Lower leg skin (tissue), 4 donors: ENCODE measurements at regions not wholly inside any gene's neighbourhood (a gene's known extent, or its start where the extent isn't known, plus 50 kb on each side); places are given as distances from the start of the nearest gene placed in this dataset.

Source experiments
- DNase-seq, 2 donors: peaks; one replicate each; pipeline ENCODE4 v3.0.0-alpha.2; 2019; ENCODE audit warnings: low spot score in 2 of 2
- H3K4me3 ChIP-seq: fragments of 200-600 bp; sonication (generic); 2 replicates; pipeline ENCODE4 v1.5.1; 2017; ENCODE audit warnings: mild to moderate bottlenecking, low read depth; ENCODE audit not compliant: poor library complexity, severe bottlenecking
- POLR2A ChIP-seq, 2 donors: fragments of 450-650 bp; IDR thresholded peaks; one replicate each; pipeline ENCODE4 v1.6.1; 2016 to 2017; ENCODE audit warnings: antibody characterized with exemption in 2 of 2, mild to moderate bottlenecking in 1 of 2, moderate library complexity in 1 of 2
- WGBS, 2 donors: methylation state at CpG; one replicate each; pipeline ENCODE4 v1.1.5; 2018; 5-methylcytosine and 5-hydroxymethylcytosine counted together
- intact Hi-C: fragments of 100-400 bp; cut with DNase I; formaldehyde crosslinking; loops from one replicate; pipeline ENCODE4 v1.15.0; 2023; ENCODE audit warnings: low total_unique reads
- TF ChIP-seq, protein P1 (sequence below), 3 donors: fragments of 450-650 bp; IDR thresholded peaks; one replicate each; pipeline ENCODE4 v1.5.1; 2016; ENCODE audit warnings: antibody characterized with exemption in 3 of 3, mild to moderate bottlenecking in 3 of 3, moderate library complexity in 2 of 3

GRCh38 chr10:56585447-56586171, 224.6 kb upstream of the ZWINT start:
- 83 to 86% methylated on average over 4 of the region's 4 CpGs for WGBS, 2 donors
- H3K4me3 ChIP-seq = no peak overlapping the region
- DNase-seq = no peak
- no peak for TF ChIP-seq POLR2A (IDR thresholded peaks at IDR 0.05)
- TF ChIP-seq, protein P1, sequence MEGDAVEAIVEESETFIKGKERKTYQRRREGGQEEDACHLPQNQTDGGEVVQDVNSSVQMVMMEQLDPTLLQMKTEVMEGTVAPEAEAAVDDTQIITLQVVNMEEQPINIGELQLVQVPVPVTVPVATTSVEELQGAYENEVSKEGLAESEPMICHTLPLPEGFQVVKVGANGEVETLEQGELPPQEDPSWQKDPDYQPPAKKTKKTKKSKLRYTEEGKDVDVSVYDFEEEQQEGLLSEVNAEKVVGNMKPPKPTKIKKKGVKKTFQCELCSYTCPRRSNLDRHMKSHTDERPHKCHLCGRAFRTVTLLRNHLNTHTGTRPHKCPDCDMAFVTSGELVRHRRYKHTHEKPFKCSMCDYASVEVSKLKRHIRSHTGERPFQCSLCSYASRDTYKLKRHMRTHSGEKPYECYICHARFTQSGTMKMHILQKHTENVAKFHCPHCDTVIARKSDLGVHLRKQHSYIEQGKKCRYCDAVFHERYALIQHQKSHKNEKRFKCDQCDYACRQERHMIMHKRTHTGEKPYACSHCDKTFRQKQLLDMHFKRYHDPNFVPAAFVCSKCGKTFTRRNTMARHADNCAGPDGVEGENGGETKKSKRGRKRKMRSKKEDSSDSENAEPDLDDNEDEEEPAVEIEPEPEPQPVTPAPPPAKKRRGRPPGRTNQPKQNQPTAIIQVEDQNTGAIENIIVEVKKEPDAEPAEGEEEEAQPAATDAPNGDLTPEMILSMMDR (IDR thresholded peaks at IDR 0.05) = no peak
- intact Hi-C loops = no loop called here

- WGBS, 2 donors = 45 to 46% methylated on average over 1 of the region's 1 CpG
- no peak overlapping the region for H3K4me3 ChIP-seq
- TF ChIP-seq POLR2A (IDR thresholded peaks at IDR 0.05) = no peak
- TF ChIP-seq, protein P1 (IDR thresholded peaks at IDR 0.05) = no peak
- intact Hi-C loops = no loop called here
- DNase-seq = no peak
Observed at GRCh38 chr10:56583316-56583715, 222.3 kb upstream of the ZWINT start.

GRCh38 chr10:56567580-56567979, 206.5 kb upstream of the ZWINT start:
- 80 to 86% methylated on average over 1 of the region's 1 CpG for WGBS, 2 donors
- H3K4me3 ChIP-seq = no peak overlapping the region
- intact Hi-C loops = no loop called here
- no peak for DNase-seq
- TF ChIP-seq, protein P1 (IDR thresholded peaks at IDR 0.05) = no peak
- no peak for TF ChIP-seq POLR2A (IDR thresholded peaks at IDR 0.05)

DNA sequence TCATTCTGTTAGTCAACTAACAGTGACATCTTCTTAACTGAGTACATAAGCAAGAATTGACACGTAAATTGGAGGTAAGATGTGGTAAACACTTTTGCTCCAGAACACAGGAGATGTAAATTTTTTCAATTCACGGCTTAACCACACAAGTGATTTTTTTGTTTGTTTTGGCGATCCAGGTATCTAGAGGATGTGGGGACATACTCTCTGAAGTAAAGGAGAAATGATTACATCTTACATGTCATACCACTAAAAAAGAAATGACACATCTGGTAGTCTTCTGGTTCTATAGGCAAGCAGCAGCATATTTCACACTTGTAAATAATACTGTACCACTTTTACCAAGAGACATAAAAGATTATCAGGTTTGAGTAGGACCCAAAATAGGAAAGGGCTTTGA, 200.3 kb upstream of the ZWINT start:
- DNase-seq = no peak
- no peak for TF ChIP-seq POLR2A (IDR thresholded peaks at IDR 0.05)
- TF ChIP-seq, protein P1 (IDR thresholded peaks at IDR 0.05) = no peak
- no peak overlapping the region for H3K4me3 ChIP-seq
- WGBS, 2 donors = 74 to 77% methylated on average over 3 of the region's 3 CpGs
- intact Hi-C loops = no loop called here

GRCh38 chr10:56551037-56551436, 190.0 kb upstream of the ZWINT start:
- no peak for TF ChIP-seq POLR2A (IDR thresholded peaks at IDR 0.05)
- TF ChIP-seq, protein P1 (IDR thresholded peaks at IDR 0.05) = no peak
- DNase-seq = no peak
- no peak overlapping the region for H3K4me3 ChIP-seq
- 72 to 74% methylated on average over 9 of the region's 9 CpGs for WGBS, 2 donors
- intact Hi-C loops = no loop called here

DNA sequence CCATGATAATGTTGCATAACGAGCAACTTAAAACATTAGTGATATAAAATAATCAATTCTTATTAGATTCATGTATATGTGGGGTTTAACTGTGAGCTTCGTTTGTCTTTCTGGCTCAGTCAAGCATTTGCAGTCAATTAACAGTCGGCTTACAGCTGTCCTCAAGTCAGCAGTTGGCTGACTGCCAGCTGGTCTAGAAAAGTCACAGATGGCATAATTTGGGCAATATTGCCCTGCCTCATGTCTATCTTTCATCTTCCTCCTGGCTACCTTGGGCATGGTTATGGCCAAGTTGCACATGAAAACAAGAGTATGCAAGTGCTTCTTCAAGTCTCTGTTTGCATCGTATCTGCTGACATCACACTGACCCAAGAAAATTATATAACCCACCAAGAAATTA, 186.1 kb upstream of the ZWINT start:
- TF ChIP-seq, protein P1 (IDR thresholded peaks at IDR 0.05) = no peak
- TF ChIP-seq POLR2A (IDR thresholded peaks at IDR 0.05) = no peak
- intact Hi-C loops = no loop called here
- no peak overlapping the region for H3K4me3 ChIP-seq
- DNase-seq = no peak
- WGBS, 2 donors = 47 to 55% methylated on average over 4 of the region's 4 CpGs
